Transverse colon (tissue), 4 donors: ENCODE measurements at regions not wholly inside any gene's neighbourhood (a gene's known extent, or its start where the extent isn't known, plus 50 kb on each side); places are given as distances from the start of the nearest gene placed in this dataset.

Experiments
- POLR2A ChIP-seq: fragments of 450-650 bp; IDR thresholded peaks from one replicate; pipeline ENCODE4 v1.6.1; 2016; ENCODE audit warnings: antibody characterized with exemption, mild to moderate bottlenecking, moderate library complexity
- POLR2AphosphoS5 ChIP-seq, 3 donors: sonication (generic); formaldehyde crosslinking; IDR thresholded peaks; one replicate each; pipeline ENCODE4 v1.6.1; 2016; ENCODE audit warnings: antibody characterized with exemption in 3 of 3
- TF ChIP-seq, protein P1 (sequence below), 5 experiments: fragments of 200-600 bp in 3 of 5; fragments of 450-650 bp in 2 of 5; sonication (generic) in 3 of 5; IDR thresholded peaks; 1 replicate in 2 of 5; 2 replicates in 3 of 5; pipeline ENCODE4 v1.5.1; 2016 to 2017; ENCODE audit warnings: antibody characterized with exemption in 5 of 5, inconsistent platforms in 3 of 5, mild to moderate bottlenecking in 2 of 5, moderate library complexity in 1 of 5

DNA sequence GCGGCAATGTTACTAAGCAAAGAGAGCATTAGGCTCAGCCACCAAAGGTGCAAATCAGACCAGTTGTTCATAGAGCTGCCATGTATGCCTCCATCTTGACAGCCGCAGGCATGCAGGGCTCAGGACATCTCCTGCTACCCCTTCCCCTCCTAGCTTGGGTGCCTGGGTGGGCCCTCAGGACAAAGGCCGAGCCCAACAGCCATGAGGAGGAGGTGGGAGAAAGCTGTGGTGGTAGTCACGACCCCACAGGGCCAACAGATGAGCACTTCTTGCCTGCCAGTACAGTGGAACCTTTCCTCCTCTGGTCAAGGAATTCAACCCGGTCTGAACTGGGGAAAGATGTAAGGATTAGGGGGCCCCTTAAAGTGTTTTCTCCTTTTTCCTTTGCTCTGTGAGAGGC, 386.4 kb upstream of the SLITRK6 start:
- TF ChIP-seq, protein P1, sequence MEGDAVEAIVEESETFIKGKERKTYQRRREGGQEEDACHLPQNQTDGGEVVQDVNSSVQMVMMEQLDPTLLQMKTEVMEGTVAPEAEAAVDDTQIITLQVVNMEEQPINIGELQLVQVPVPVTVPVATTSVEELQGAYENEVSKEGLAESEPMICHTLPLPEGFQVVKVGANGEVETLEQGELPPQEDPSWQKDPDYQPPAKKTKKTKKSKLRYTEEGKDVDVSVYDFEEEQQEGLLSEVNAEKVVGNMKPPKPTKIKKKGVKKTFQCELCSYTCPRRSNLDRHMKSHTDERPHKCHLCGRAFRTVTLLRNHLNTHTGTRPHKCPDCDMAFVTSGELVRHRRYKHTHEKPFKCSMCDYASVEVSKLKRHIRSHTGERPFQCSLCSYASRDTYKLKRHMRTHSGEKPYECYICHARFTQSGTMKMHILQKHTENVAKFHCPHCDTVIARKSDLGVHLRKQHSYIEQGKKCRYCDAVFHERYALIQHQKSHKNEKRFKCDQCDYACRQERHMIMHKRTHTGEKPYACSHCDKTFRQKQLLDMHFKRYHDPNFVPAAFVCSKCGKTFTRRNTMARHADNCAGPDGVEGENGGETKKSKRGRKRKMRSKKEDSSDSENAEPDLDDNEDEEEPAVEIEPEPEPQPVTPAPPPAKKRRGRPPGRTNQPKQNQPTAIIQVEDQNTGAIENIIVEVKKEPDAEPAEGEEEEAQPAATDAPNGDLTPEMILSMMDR (IDR thresholded peaks at IDR 0.05): no peak
- TF ChIP-seq POLR2A (no peak), POLR2AphosphoS5 (IDR thresholded peaks at IDR 0.05) (no peak)
